Activated B cell treated with CpG ODN at 0.5 μM for 24 hours (primary cell): ENCODE measurements at regions not wholly inside any gene's neighbourhood (a gene's known extent, or its start where the extent isn't known, plus 50 kb on each side); places are given as distances from the start of the nearest gene placed in this dataset.

Experiments used
- ATAC-seq: fragments of 200-7000 bp; cut with Tn5 transposase; one replicate; pipeline ENCODE4 v1.10.0; 2021; ENCODE audit warnings: low read depth, mild to moderate bottlenecking, moderate library complexity
- CTCF ChIA-PET: fragments of 350-600 bp; sonication (Branson Sonifier 250); formaldehyde crosslinking; loops from one replicate; lab custom pipeline; 2021; ENCODE audit warnings: antibody characterized with exemption; lab: Charles Lee
- POLR2A ChIA-PET: fragments of 350-600 bp; sonication (Branson Sonifier 250); formaldehyde crosslinking; loops from one replicate; lab custom pipeline; 2021; ENCODE audit warnings: antibody characterized with exemption; lab: Charles Lee
- DNase-seq: peaks from one replicate; pipeline ENCODE4 v3.0.0; 2022
- H3K27ac Mint-ChIP-seq: one replicate; pipeline ENCODE4 v1.8.0; 2020; ENCODE audit warnings: mixed read lengths
- H3K27me3 Mint-ChIP-seq: one replicate; pipeline ENCODE4 v1.8.0; 2021; ENCODE audit warnings: mixed read lengths
- H3K36me3 Mint-ChIP-seq: one replicate; pipeline ENCODE4 v1.8.0; 2021; ENCODE audit warnings: low read depth, mixed read lengths
- H3K4me1 Mint-ChIP-seq: one replicate; pipeline ENCODE4 v1.8.0; 2021; ENCODE audit warnings: mixed read lengths
- H3K4me3 Mint-ChIP-seq: one replicate; pipeline ENCODE4 v1.8.0; 2020; ENCODE audit warnings: mild to moderate bottlenecking, mixed read lengths
- H3K9me3 Mint-ChIP-seq: one replicate; pipeline ENCODE4 v1.8.0; 2020; ENCODE audit warnings: mixed read lengths
- intact Hi-C: fragments of 100-400 bp; cut with micrococcal nuclease; formaldehyde crosslinking; loops from one replicate; pipeline ENCODE4 v1.15.1; 2024
- TF ChIP-seq, protein P1 (sequence below): fragments of 200-600 bp; IDR thresholded peaks from one replicate; pipeline ENCODE4 v1.8.0; 2022; ENCODE audit warnings: antibody characterized with exemption, mild to moderate bottlenecking

DNA sequence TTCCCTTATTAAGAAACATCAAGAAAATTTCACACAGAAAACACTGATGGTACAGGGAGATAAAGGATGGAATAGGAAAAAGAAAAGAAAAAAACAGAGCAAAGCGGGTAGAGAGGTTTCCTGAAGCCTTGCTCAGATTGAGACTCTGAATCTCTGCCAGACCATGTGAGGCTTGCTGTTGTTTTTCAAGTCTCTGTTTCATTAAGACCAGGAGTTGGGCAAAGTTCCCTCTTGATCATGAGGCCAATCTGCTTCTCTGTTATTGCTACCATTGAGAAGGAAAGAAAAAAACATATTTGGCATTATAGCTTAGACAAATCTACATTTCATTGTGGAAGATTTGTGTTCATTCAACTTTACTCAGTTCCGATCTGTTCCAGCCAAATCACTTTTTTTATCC lies 201.6 kb upstream of the SOX9 start:
- Mint-ChIP-seq H3K27me3 (no peaks in the 10 kb centered on the region), H3K4me1 (no peaks in the 10 kb centered on the region), H3K9me3 (no peaks in the 10 kb centered on the region), H3K36me3 (no peaks in the 10 kb centered on the region), H3K27ac (no peak overlapping the region), H3K4me3 (no peak overlapping the region)
- intact Hi-C loops: no loop called here
- ChIA-PET CTCF (no interaction called here), POLR2A (no interaction called here)
- ATAC-seq: no peak
- TF ChIP-seq, protein P1, sequence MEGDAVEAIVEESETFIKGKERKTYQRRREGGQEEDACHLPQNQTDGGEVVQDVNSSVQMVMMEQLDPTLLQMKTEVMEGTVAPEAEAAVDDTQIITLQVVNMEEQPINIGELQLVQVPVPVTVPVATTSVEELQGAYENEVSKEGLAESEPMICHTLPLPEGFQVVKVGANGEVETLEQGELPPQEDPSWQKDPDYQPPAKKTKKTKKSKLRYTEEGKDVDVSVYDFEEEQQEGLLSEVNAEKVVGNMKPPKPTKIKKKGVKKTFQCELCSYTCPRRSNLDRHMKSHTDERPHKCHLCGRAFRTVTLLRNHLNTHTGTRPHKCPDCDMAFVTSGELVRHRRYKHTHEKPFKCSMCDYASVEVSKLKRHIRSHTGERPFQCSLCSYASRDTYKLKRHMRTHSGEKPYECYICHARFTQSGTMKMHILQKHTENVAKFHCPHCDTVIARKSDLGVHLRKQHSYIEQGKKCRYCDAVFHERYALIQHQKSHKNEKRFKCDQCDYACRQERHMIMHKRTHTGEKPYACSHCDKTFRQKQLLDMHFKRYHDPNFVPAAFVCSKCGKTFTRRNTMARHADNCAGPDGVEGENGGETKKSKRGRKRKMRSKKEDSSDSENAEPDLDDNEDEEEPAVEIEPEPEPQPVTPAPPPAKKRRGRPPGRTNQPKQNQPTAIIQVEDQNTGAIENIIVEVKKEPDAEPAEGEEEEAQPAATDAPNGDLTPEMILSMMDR: no peak
- DNase-seq: no peak

DNA sequence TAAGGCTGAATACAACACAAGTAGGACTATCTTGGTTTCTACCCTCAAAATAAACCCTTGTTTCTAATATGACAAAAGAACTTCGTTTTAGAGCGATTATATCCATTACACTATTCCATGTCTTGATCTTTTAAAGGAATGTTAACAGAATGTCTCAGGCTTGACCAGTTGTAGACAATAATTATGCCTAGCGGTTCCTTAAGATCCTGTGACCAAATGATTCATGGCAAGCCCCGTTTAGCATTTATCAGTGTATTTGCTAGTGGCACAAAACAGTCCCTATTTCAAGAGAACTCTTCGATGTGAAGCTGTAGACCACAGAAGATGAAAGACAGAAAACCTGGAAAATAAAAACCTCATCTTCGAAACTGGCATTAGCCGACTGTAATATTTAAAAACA lies 200.9 kb upstream of the SOX9 start:
- DNase-seq: no peak
- no peaks in the 10 kb centered on the region for H3K27me3 Mint-ChIP-seq
- no peak overlapping the region for H3K27ac Mint-ChIP-seq
- H3K4me1 Mint-ChIP-seq: no peaks in the 10 kb centered on the region
- intact Hi-C loops: no loop called here
- TF ChIP-seq, protein P1: no peak
- ChIA-PET POLR2A (no interaction called here), CTCF (no interaction called here)
- H3K4me3 Mint-ChIP-seq: no peak overlapping the region
- ATAC-seq: no peak
- no peaks in the 10 kb centered on the region for H3K36me3 Mint-ChIP-seq
- peaks cover 1% of the 10 kb centered on the region for H3K9me3 Mint-ChIP-seq

DNA sequence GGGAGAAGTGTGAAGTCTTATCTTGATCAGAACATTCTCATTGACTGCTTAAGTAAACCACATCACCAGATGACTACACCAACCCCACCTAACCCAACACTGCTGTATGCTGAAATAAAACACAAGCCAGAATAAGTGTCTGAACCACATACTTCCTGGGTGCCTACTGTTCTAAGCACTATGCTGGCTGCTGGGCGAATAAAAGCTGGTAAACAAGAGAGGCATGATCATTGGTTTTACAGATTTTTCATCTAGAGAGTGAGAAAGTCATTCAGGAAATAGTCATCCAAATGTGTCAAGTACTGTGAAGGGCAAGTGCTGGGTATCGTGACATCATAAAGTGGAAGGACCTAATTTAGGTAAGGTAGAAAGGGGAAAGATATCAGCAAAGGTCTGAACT lies 199.0 kb upstream of the SOX9 start:
- ChIA-PET CTCF (no interaction called here), POLR2A (no interaction called here)
- peaks cover 2% of the 10 kb centered on the region for H3K9me3 Mint-ChIP-seq
- no peaks in the 10 kb centered on the region for H3K4me1 Mint-ChIP-seq
- H3K27me3 Mint-ChIP-seq: no peaks in the 10 kb centered on the region
- H3K27ac Mint-ChIP-seq: no peak overlapping the region
- TF ChIP-seq, protein P1: no peak
- H3K36me3 Mint-ChIP-seq: no peaks in the 10 kb centered on the region
- intact Hi-C loops: no loop called here
- DNase-seq: no peak
- ATAC-seq: no peak
- no peak overlapping the region for H3K4me3 Mint-ChIP-seq

DNA sequence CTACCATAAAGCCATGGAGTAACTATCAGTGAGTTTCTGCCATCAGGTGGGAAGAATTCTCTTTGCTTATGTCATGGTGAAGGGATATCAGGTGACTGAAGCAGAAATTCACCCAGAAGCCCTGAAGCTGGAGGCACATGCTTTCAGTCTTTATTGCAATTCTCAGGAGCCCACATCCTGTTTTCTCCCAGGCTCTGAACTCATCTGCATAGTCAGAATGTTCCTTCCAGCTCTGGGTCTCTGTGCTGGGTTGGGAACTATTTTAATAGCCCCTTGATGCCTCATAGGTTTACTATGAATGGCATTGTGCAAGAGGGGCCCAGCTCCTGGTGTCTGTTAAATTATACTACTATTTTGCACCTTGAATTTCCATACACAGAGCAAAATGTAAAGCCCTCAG lies 198.4 kb upstream of the SOX9 start:
- H3K27ac Mint-ChIP-seq: no peak overlapping the region
- no peaks in the 10 kb centered on the region for H3K4me1 Mint-ChIP-seq
- ChIA-PET CTCF (no interaction called here), POLR2A (no interaction called here)
- intact Hi-C loops: no loop called here
- no peak overlapping the region for H3K4me3 Mint-ChIP-seq
- no peak for ATAC-seq
- no peak for DNase-seq
- H3K36me3 Mint-ChIP-seq: no peaks in the 10 kb centered on the region
- H3K9me3 Mint-ChIP-seq: peaks cover 2% of the 10 kb centered on the region
- no peaks in the 10 kb centered on the region for H3K27me3 Mint-ChIP-seq
- TF ChIP-seq, protein P1: no peak

DNA sequence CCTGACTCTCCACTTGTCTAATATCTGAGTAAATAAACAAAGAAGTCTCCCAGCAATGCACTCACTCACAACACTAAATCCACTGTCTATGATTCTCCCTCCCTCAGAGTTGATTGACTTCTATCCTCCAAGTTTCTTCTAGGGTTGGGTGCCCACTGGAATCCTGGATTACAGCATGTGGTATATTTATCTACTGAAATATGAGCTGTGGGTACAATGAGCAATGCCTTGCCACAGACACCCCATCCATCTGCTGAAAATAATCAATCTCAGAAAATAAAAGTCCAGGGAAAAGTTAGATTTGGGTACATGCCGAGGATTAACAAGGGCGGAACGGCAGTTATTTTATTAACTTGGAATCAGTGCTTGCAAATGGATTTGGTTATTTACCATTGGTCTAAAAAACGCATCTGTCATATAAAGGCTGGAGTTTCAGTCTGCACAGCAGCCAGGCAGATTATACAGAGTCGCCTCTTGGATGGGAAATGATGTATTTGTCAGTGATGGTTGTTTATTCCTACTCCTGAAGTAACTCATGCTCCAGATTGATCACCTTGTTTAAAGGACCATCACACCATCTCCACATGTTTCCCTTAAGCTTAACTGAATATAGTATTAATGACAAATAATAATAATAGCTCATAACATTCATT lies 193.9 kb upstream of the SOX9 start:
- no peak overlapping the region for H3K27ac Mint-ChIP-seq
- no peaks in the 10 kb centered on the region for H3K4me1 Mint-ChIP-seq
- H3K4me3 Mint-ChIP-seq: no peak overlapping the region
- ATAC-seq: no peak
- H3K27me3 Mint-ChIP-seq: no peaks in the 10 kb centered on the region
- POLR2A ChIA-PET: no interaction called here
- no peak for DNase-seq
- CTCF ChIA-PET: no interaction called here
- H3K9me3 Mint-ChIP-seq: peaks cover 4% of the 10 kb centered on the region
- H3K36me3 Mint-ChIP-seq: no peaks in the 10 kb centered on the region
- TF ChIP-seq, protein P1: no peak
- intact Hi-C loops: no loop called here
